Loucy (cell line): ENCODE measurements at regions not wholly inside any gene's neighbourhood (a gene's known extent, or its start where the extent isn't known, plus 50 kb on each side); places are given as distances from the start of the nearest gene placed in this dataset.

Experiments used
- H2AFZ ChIP-seq: fragments of 200-600 bp; sonication (generic); 2 replicates; pipeline ENCODE4 v1.6.0; 2016; ENCODE audit warnings: antibody characterized with exemption, mild to moderate bottlenecking, low read length, moderate library complexity
- H3F3A ChIP-seq: fragments of 200-600 bp; 2 replicates; pipeline ENCODE4 v1.6.0; 2016; ENCODE audit warnings: antibody characterized with exemption, low read depth, mild to moderate bottlenecking
- H3K27me3 ChIP-seq: fragments of 200-600 bp; sonication (generic); 2 replicates; pipeline ENCODE4 v1.6.1; 2014; ENCODE audit warnings: low read length, mild to moderate bottlenecking; ENCODE audit not compliant: insufficient read depth, poor library complexity, severe bottlenecking
- H3K36me3 ChIP-seq: fragments of 200-600 bp; sonication (generic); 2 replicates; pipeline ENCODE4 v1.6.1; 2016; ENCODE audit warnings: low read length; ENCODE audit not compliant: insufficient read depth
- H3K4me1 ChIP-seq: fragments of 200-600 bp; sonication (generic); 2 replicates; pipeline ENCODE4 v1.5.1; 2014; ENCODE audit warnings: low read length, mild to moderate bottlenecking; ENCODE audit not compliant: insufficient read depth, poor library complexity, severe bottlenecking
- H3K4me2 ChIP-seq: fragments of 200-600 bp; sonication (generic); 2 replicates; pipeline ENCODE4 v1.6.0; 2014; ENCODE audit warnings: antibody characterized with exemption, low read length, low read depth, mild to moderate bottlenecking; ENCODE audit not compliant: poor library complexity, severe bottlenecking
- H3K4me3 ChIP-seq: fragments of 200-600 bp; sonication (generic); 2 replicates; pipeline ENCODE4 v1.5.1; 2014; ENCODE audit warnings: low read length, mild to moderate bottlenecking, mixed read lengths; ENCODE audit not compliant: poor library complexity, severe bottlenecking
- H3K79me2 ChIP-seq: fragments of 200-600 bp; sonication (generic); 2 replicates; pipeline ENCODE4 v1.6.1; 2014; ENCODE audit warnings: low read length; ENCODE audit not compliant: insufficient read depth
- H3K9ac ChIP-seq: fragments of 200-600 bp; sonication (generic); 2 replicates; pipeline ENCODE4 v1.6.0; 2014; ENCODE audit warnings: mild to moderate bottlenecking, low read depth, low read length, moderate library complexity; ENCODE audit not compliant: poor library complexity, severe bottlenecking
- H3K9me2 ChIP-seq: fragments of 200-600 bp; sonication (generic); replicated peaks from 2 replicates; pipeline ENCODE4 v1.6.1; 2016; ENCODE audit warnings: low read depth, low read length, mixed read lengths
- H3K9me3 ChIP-seq: fragments of 200-600 bp; sonication (generic); 2 replicates; pipeline ENCODE4 v1.6.1; 2014; ENCODE audit warnings: mild to moderate bottlenecking, antibody characterized with exemption, low read length, low read depth; ENCODE audit not compliant: insufficient read depth
- H4K20me1 ChIP-seq: fragments of 200-600 bp; sonication (generic); 2 replicates; pipeline ENCODE4 v1.6.0; 2014; ENCODE audit warnings: antibody characterized with exemption, low read length, mild to moderate bottlenecking; ENCODE audit not compliant: insufficient read depth, poor library complexity, severe bottlenecking
- CTCF ChIP-seq: fragments of 200-600 bp; sonication (generic); conservative IDR thresholded peaks from 2 replicates; pipeline ENCODE4 v1.5.1; 2014; ENCODE audit warnings: mild to moderate bottlenecking, antibody characterized with exemption, low read length
- EZH2phosphoT487 ChIP-seq: fragments of 200-600 bp; IDR thresholded peaks from 2 replicates; pipeline ENCODE4 v1.6.1; 2018; ENCODE audit warnings: antibody characterized with exemption, mild to moderate bottlenecking, moderate library complexity, borderline replicate concordance

GRCh38 chr5:117230375-117230774 lies 655.8 kb upstream of the SEMA6A start:
- TF ChIP-seq EZH2phosphoT487 (no peak), CTCF (no peak)
- no peaks in the 10 kb centered on the region for H3K27me3 ChIP-seq
- H3F3A ChIP-seq: no peaks in the 10 kb centered on the region
- no peak overlapping the region for H3K4me3 ChIP-seq
- H3K9me3 ChIP-seq: no peaks in the 10 kb centered on the region
- no peak overlapping the region for H3K4me2 ChIP-seq
- no peaks in the 10 kb centered on the region for H3K4me1 ChIP-seq
- no peaks in the 10 kb centered on the region for H3K36me3 ChIP-seq
- H3K9me2 ChIP-seq: no peaks in the 10 kb centered on the region
- H3K9ac ChIP-seq: no peak overlapping the region
- H2AFZ ChIP-seq: no peak overlapping the region
- no peaks in the 10 kb centered on the region for H4K20me1 ChIP-seq
- no peaks in the 10 kb centered on the region for H3K79me2 ChIP-seq

DNA sequence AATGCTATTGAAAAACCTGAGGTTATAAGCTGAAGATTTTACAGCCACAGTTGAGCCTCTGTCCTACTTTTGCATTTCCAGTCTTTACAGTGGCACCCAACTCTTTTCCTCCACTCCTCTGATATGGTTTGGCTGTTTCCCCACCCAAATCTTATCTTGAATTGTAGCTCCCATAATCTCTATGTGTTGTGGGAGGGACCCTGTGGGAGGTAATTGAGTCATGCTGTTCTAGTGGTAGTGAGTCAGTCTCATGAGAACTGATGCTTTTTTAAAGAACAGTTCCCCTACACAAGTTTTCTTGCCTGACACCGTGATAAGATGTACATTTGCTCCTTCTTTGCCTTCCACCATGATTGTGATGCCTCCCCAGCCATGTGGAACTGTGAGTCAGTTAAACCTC lies 646.1 kb upstream of the SEMA6A start:
- Histone ChIP-seq H3K36me3 (no peaks in the 10 kb centered on the region), H3K9ac (no peak overlapping the region), H3K9me3 (no peaks in the 10 kb centered on the region), H3K4me1 (no peaks in the 10 kb centered on the region), H3F3A (no peaks in the 10 kb centered on the region), H3K79me2 (no peaks in the 10 kb centered on the region), H3K27me3 (no peaks in the 10 kb centered on the region), H3K4me3 (no peak overlapping the region), H3K9me2 (no peaks in the 10 kb centered on the region), H2AFZ (no peak overlapping the region), H3K4me2 (no peak overlapping the region), H4K20me1 (no peaks in the 10 kb centered on the region)
- TF ChIP-seq EZH2phosphoT487 (no peak), CTCF (no peak)

DNA sequence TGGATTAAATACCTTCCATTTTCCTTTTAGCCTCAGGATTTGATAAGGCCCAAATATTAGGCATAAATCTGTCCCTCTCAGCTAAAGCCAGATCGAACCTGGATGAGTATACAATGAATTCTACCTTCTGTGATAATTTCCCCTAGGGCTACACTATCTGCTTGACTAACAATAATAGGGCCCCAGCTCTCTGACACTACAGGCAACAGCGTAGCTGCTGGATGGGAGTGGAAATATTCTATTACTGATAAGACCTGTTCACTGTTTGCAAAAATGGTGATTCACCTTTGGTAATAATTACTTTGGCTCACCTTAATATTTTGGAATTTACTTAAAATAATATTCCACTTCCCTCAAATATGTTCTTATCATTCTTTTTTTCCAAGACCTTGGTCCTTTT lies 644.2 kb upstream of the SEMA6A start:
- Histone ChIP-seq H2AFZ (no peak overlapping the region), H3K4me2 (no peak overlapping the region), H3K27me3 (no peaks in the 10 kb centered on the region), H3K4me1 (no peaks in the 10 kb centered on the region), H3K4me3 (no peak overlapping the region), H3K9me2 (no peaks in the 10 kb centered on the region), H4K20me1 (no peaks in the 10 kb centered on the region), H3K36me3 (no peaks in the 10 kb centered on the region), H3K79me2 (no peaks in the 10 kb centered on the region), H3K9me3 (no peaks in the 10 kb centered on the region), H3K9ac (no peak overlapping the region), H3F3A (no peaks in the 10 kb centered on the region)
- no peak for TF ChIP-seq EZH2phosphoT487
- no peak for TF ChIP-seq CTCF
